ENCODE measurements at regions not wholly inside any gene's neighbourhood (a gene's known extent, or its start where the extent isn't known, plus 50 kb on each side); places are given as distances from the start of the nearest gene placed in this dataset.

GRCh38 chr3:79542-79941 is 117.0 kb upstream of the CHL1 start:
- DNase-seq (ENCODE audit: low spot score) = no peak

GRCh38 chr3:82508-82907 is 114.1 kb upstream of the CHL1 start:
- no peak for DNase-seq (ENCODE audit: low spot score)

GRCh38 chr3:83096-83495 is 113.5 kb upstream of the CHL1 start:
- no peak for DNase-seq (ENCODE audit: low spot score)

GRCh38 chr3:85180-85579 is 111.4 kb upstream of the CHL1 start:
- DNase-seq (ENCODE audit: low spot score) = peak; percentile 50

- no peak for DNase-seq (ENCODE audit: low spot score)
Observed at GRCh38 chr3:88267-88666, 108.3 kb upstream of the CHL1 start.

GRCh38 chr3:93746-94145 is 102.8 kb upstream of the CHL1 start:
- no peak for DNase-seq (ENCODE audit: low spot score)

- DNase-seq (ENCODE audit: low spot score) = no peak
Observed at GRCh38 chr3:96259-96658, 100.3 kb upstream of the CHL1 start.

- DNase-seq (ENCODE audit: low spot score) = no peak
Observed at GRCh38 chr3:97417-98258, 98.9 kb upstream of the CHL1 start.

- no peak for DNase-seq (ENCODE audit: low spot score)
Observed at GRCh38 chr3:98259-98654, 98.3 kb upstream of the CHL1 start.

- no peak for DNase-seq (ENCODE audit: low spot score)
Observed at GRCh38 chr3:99506-99905, 97.1 kb upstream of the CHL1 start.

GRCh38 chr3:102484-102883 is 94.1 kb upstream of the CHL1 start:
- no peak for DNase-seq (ENCODE audit: low spot score)

- no peak for DNase-seq (ENCODE audit: low spot score)
Observed at GRCh38 chr3:103991-104390, 92.6 kb upstream of the CHL1 start.

- DNase-seq (ENCODE audit: low spot score) = no peak
Observed at GRCh38 chr3:105585-105984, 91.0 kb upstream of the CHL1 start.

GRCh38 chr3:106619-107018 is 89.9 kb upstream of the CHL1 start:
- DNase-seq (ENCODE audit: low spot score) = no peak

GRCh38 chr3:111143-112069 is 85.2 kb upstream of the CHL1 start:
- peak; percentile 51 for DNase-seq (ENCODE audit: low spot score)

- no peak for DNase-seq (ENCODE audit: low spot score)
Observed at GRCh38 chr3:112773-113172, 83.8 kb upstream of the CHL1 start.

- no peak for DNase-seq (ENCODE audit: low spot score)
Observed at GRCh38 chr3:118666-119065, 77.9 kb upstream of the CHL1 start.

- no peak for DNase-seq (ENCODE audit: low spot score)
Observed at GRCh38 chr3:123341-123740, 73.2 kb upstream of the CHL1 start.

- DNase-seq (ENCODE audit: low spot score) = no peak
Observed at GRCh38 chr3:124557-125179, 71.9 kb upstream of the CHL1 start.

- no peak for DNase-seq (ENCODE audit: low spot score)
Observed at GRCh38 chr3:128515-129172, 67.9 kb upstream of the CHL1 start.

- no peak for DNase-seq (ENCODE audit: low spot score)
Observed at GRCh38 chr3:131151-131888, 65.2 kb upstream of the CHL1 start.
